ENCODE measurements at regions not wholly inside any gene's neighbourhood (a gene's known extent, or its start where the extent isn't known, plus 50 kb on each side); places are given as distances from the start of the nearest gene placed in this dataset.

DNA sequence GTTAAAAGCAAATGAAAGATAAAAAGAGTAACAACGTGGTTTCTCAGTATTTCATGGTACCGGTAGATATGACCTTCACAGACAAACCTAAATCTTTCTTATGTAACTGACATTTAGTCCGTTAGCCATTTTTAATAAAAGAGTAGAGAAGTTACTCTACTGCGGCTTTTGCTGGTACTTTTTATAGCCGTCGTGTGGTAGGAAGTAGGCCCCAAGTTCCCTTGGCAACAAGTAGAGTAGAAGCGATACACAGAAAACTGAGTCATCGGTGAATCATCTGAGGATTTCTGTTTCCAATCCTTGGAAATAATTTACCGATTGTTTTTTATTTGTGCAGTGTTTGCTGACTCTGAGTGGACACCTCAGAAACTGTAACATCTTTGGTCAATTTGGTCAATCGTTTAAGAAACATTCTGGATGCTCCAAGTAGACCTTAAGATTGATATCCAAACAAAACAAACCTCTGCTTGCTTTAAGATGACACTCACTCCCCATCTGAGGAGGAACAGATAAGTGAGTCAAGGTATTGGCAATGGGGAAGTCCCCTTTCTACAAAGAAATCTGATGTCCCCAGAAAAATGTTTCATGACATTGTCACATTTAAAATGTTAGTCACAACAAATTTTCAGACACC is 63.9 kb upstream of the AHR start:
- H3K9me3 ChIP-seq: no peaks in the 10 kb centered on the region
- no peak overlapping the region for H3K4me3 ChIP-seq
- intact Hi-C loops (cut with DNase I, micrococcal nuclease): no loop called here
- peak; percentile 93 for ATAC-seq
- TF ChIP-seq, protein P1, sequence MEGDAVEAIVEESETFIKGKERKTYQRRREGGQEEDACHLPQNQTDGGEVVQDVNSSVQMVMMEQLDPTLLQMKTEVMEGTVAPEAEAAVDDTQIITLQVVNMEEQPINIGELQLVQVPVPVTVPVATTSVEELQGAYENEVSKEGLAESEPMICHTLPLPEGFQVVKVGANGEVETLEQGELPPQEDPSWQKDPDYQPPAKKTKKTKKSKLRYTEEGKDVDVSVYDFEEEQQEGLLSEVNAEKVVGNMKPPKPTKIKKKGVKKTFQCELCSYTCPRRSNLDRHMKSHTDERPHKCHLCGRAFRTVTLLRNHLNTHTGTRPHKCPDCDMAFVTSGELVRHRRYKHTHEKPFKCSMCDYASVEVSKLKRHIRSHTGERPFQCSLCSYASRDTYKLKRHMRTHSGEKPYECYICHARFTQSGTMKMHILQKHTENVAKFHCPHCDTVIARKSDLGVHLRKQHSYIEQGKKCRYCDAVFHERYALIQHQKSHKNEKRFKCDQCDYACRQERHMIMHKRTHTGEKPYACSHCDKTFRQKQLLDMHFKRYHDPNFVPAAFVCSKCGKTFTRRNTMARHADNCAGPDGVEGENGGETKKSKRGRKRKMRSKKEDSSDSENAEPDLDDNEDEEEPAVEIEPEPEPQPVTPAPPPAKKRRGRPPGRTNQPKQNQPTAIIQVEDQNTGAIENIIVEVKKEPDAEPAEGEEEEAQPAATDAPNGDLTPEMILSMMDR (IDR thresholded peaks at IDR 0.05): no peak
- peak in 1 of 3 donors; percentile 54 for DNase-seq
- H3K4me1 ChIP-seq (ENCODE audit: low read depth): no peaks in the 10 kb centered on the region
- no peaks in the 10 kb centered on the region for H3K36me3 ChIP-seq (ENCODE audit: low read depth)

- Histone ChIP-seq H3K36me3 (ENCODE audit: low read depth) (no peaks in the 10 kb centered on the region), H3K4me3 (no peak overlapping the region), H3K4me1 (ENCODE audit: low read depth) (no peaks in the 10 kb centered on the region), H3K9me3 (no peaks in the 10 kb centered on the region)
- ATAC-seq (no peak), DNase-seq (no peak)
- intact Hi-C loops (cut with DNase I, micrococcal nuclease): no loop called here
- TF ChIP-seq, protein P1 (IDR thresholded peaks at IDR 0.05): no peak
Measured at GRCh38 chr7:17236171-17236570, 62.3 kb upstream of the AHR start.

- H3K4me1 ChIP-seq (ENCODE audit: low read depth): no peaks in the 10 kb centered on the region
- ATAC-seq (no peak), DNase-seq (no peak)
- TF ChIP-seq, protein P1 (IDR thresholded peaks at IDR 0.05): no peak
- no peaks in the 10 kb centered on the region for H3K9me3 ChIP-seq
- no peaks in the 10 kb centered on the region for H3K36me3 ChIP-seq (ENCODE audit: low read depth)
- H3K4me3 ChIP-seq: no peak overlapping the region
- intact Hi-C loops (cut with DNase I, micrococcal nuclease): no loop called here
Measured at GRCh38 chr7:17236603-17237002, 61.8 kb upstream of the AHR start.

- no peak for ATAC-seq
- DNase-seq: no peak
- intact Hi-C loops (cut with DNase I, micrococcal nuclease): no loop called here
- TF ChIP-seq, protein P1 (IDR thresholded peaks at IDR 0.05): no peak
- Histone ChIP-seq H3K36me3 (ENCODE audit: low read depth) (no peaks in the 10 kb centered on the region), H3K9me3 (no peaks in the 10 kb centered on the region), H3K4me1 (ENCODE audit: low read depth) (no peaks in the 10 kb centered on the region), H3K4me3 (no peak overlapping the region)
Measured at GRCh38 chr7:17239046-17239445, 59.4 kb upstream of the AHR start.

GRCh38 chr7:17239683-17240521 is 58.5 kb upstream of the AHR start:
- Histone ChIP-seq H3K9me3 (no peaks in the 10 kb centered on the region), H3K4me3 (no peak overlapping the region), H3K4me1 (ENCODE audit: low read depth) (no peaks in the 10 kb centered on the region), H3K36me3 (ENCODE audit: low read depth) (no peaks in the 10 kb centered on the region)
- no peak for DNase-seq
- intact Hi-C loops (cut with DNase I, micrococcal nuclease): no loop called here
- ATAC-seq: no peak
- TF ChIP-seq, protein P1 (IDR thresholded peaks at IDR 0.05): no peak
